ENCODE measurements at regions not wholly inside any gene's neighbourhood (a gene's known extent, or its start where the extent isn't known, plus 50 kb on each side); places are given as distances from the start of the nearest gene placed in this dataset.
"Not testable (repeated sequence)": the region's sequence is repeated elsewhere in the genome, so short reads cannot be mapped to it uniquely, and the experiment has no call there.

GRCh38 chr10:33031171-33031570, 73.1 kb upstream of the ITGB1 start:
- POLR2A ChIA-PET: no interaction called here
- intact Hi-C loops (cut with micrococcal nuclease; ENCODE audit: unreplicated experiment): no loop called here

GRCh38 chr10:33028515-33028914, 70.5 kb upstream of the ITGB1 start:
- CTCF ChIA-PET (ENCODE audit: unreplicated experiment); intact Hi-C loops (cut with micrococcal nuclease; ENCODE audit: unreplicated experiment); BruUV-seq (replicated peaks): not testable (repeated sequence)

More at GRCh38 chr10:33031171-33031570, 73.1 kb upstream of the ITGB1 start:
- no peak overlapping the region for H3K4me3 ChIP-seq (ENCODE audit: low read depth, low read length, poor library complexity, severe bottlenecking)
- DNase-seq (ENCODE audit: low spot score): no peak
- no peaks in the 10 kb centered on the region for H3K36me3 ChIP-seq (ENCODE audit: insufficient read depth, low read length)
- H3K9me2 ChIP-seq (ENCODE audit: insufficient read depth, low read length): no peaks in the 10 kb centered on the region
- no peak overlapping the region for H3K27ac ChIP-seq (ENCODE audit: low read depth, low read length, poor library complexity, severe bottlenecking)
- H4K20me1 ChIP-seq (ENCODE audit: insufficient read depth, low read length): no peaks in the 10 kb centered on the region
- H3K79me2 ChIP-seq (ENCODE audit: insufficient read depth, low read depth, low read length): no peaks in the 10 kb centered on the region
- CTCF ChIA-PET (ENCODE audit: unreplicated experiment): no interaction called here
- no peak for TF ChIP-seq CTCF (conservative IDR thresholded peaks at IDR 0.05; ENCODE audit: low read length)
- TF ChIP-seq EZH2phosphoT487 (IDR thresholded peaks at IDR 0.05; ENCODE audit: borderline replicate concordance, low read depth, low read length): no peak
- H3K4me2 ChIP-seq (ENCODE audit: low read length): no peak overlapping the region
- no peak overlapping the region for H2AFZ ChIP-seq (ENCODE audit: low read length)
- BruUV-seq (replicated peaks): no TSS peak
- H3K9me3 ChIP-seq (ENCODE audit: low read length): no peaks in the 10 kb centered on the region
- no peaks in the 10 kb centered on the region for H3K4me1 ChIP-seq (ENCODE audit: insufficient read depth, low read length, poor library complexity, severe bottlenecking)

GRCh38 chr10:33027088-33027487, 69.1 kb upstream of the ITGB1 start:
- Histone ChIP-seq H3K27ac (ENCODE audit: low read depth, low read length, poor library complexity, severe bottlenecking) (no peak overlapping the region), H3K79me2 (ENCODE audit: insufficient read depth, low read depth, low read length) (no peaks in the 10 kb centered on the region), H2AFZ (ENCODE audit: low read length) (no peak overlapping the region), H3K4me1 (ENCODE audit: insufficient read depth, low read length, poor library complexity, severe bottlenecking) (no peaks in the 10 kb centered on the region), H3K9me2 (ENCODE audit: insufficient read depth, low read length) (no peaks in the 10 kb centered on the region), H3K36me3 (ENCODE audit: insufficient read depth, low read length) (no peaks in the 10 kb centered on the region), H4K20me1 (ENCODE audit: insufficient read depth, low read length) (no peaks in the 10 kb centered on the region), H3K4me3 (ENCODE audit: low read depth, low read length, poor library complexity, severe bottlenecking) (no peak overlapping the region), H3K4me2 (ENCODE audit: low read length) (no peak overlapping the region), H3K9me3 (ENCODE audit: low read length) (no peaks in the 10 kb centered on the region)
- no peak for TF ChIP-seq EZH2phosphoT487 (IDR thresholded peaks at IDR 0.05; ENCODE audit: borderline replicate concordance, low read depth, low read length)
- TF ChIP-seq CTCF (conservative IDR thresholded peaks at IDR 0.05; ENCODE audit: low read length): no peak
- intact Hi-C loops (cut with micrococcal nuclease; ENCODE audit: unreplicated experiment): no loop called here
- ChIA-PET POLR2A (interaction anchor here (0.6 kb wide), 1 partner anchor 134 kb away, joined by 3 read pairs; no protein-coding TSS in a partner anchor), CTCF (ENCODE audit: unreplicated experiment) (no interaction called here)
- no TSS peak for BruUV-seq (replicated peaks)
- no peak for DNase-seq (ENCODE audit: low spot score)

More at GRCh38 chr10:33028515-33028914, 70.5 kb upstream of the ITGB1 start:
- not testable (repeated sequence) for H3K4me1 ChIP-seq (ENCODE audit: insufficient read depth, low read length, poor library complexity, severe bottlenecking); H2AFZ ChIP-seq (ENCODE audit: low read length); H3K9me3 ChIP-seq (ENCODE audit: low read length); H3K27ac ChIP-seq (ENCODE audit: low read depth, low read length, poor library complexity, severe bottlenecking); H3K79me2 ChIP-seq (ENCODE audit: insufficient read depth, low read depth, low read length); H3K36me3 ChIP-seq (ENCODE audit: insufficient read depth, low read length); H4K20me1 ChIP-seq (ENCODE audit: insufficient read depth, low read length); DNase-seq (ENCODE audit: low spot score); H3K4me3 ChIP-seq (ENCODE audit: low read depth, low read length, poor library complexity, severe bottlenecking); H3K4me2 ChIP-seq (ENCODE audit: low read length); H3K9me2 ChIP-seq (ENCODE audit: insufficient read depth, low read length)
- POLR2A ChIA-PET: interaction anchor here (0.6 to 0.7 kb wide), 2 partner anchors 80 to 909 kb away, joined by 3 to 5 read pairs; no protein-coding TSS in a partner anchor

All from OCI-LY7 (cell line).